Fibroblast of the aortic adventitia (primary cell): ENCODE measurements at regions not wholly inside any gene's neighbourhood (a gene's known extent, or its start where the extent isn't known, plus 50 kb on each side); places are given as distances from the start of the nearest gene placed in this dataset.

ENCODE experiments used
- DNase-seq: peaks from one replicate; pipeline ENCODE4 v3.0.0-alpha.2; 2010; ENCODE audit warnings: low read depth
- H3K4me3 ChIP-seq: 2 replicates; pipeline ENCODE4 v1.5.1; 2011; ENCODE audit warnings: low read depth, mild to moderate bottlenecking, control low read depth, low read length, moderate library complexity
- CTCF ChIP-seq: IDR thresholded peaks from 2 replicates; pipeline ENCODE4 v1.5.1; 2011; ENCODE audit warnings: mild to moderate bottlenecking, low read length, control low read depth, inconsistent platforms; ENCODE audit not compliant: insufficient read depth

DNA sequence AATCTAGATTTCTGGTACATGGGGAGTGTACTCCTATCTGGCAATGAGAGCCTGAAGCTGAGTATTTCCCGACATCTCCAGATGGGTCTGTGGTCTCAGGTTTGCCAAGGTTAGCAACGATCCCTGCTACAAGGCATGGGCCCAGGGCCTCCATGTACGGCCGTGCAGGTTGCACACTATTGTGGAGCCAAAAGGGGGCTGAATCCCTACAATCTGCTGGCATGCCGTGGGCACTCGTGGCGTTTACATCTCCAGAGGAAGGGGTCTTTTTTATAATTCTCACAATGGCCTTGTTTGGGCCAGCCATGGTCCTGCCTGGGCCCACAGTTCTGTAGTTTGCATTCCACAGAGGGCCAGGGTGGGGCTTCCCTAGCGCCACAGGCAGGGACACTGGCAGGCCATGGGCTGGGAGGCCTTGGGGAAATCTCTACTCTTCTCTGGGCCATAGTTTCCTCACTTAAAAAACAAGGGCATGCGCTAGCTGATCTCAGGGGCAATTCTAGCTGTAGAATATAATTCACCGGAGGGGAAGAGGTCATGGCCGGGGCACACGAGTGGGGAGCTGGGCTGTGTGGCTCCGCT, 68.9 kb upstream of the TLE3 start:
- DNase-seq, result no peak
- no peak overlapping the region for H3K4me3 ChIP-seq
- TF ChIP-seq CTCF, result no peak

GRCh38 chr15:70165716-70166284, 68.1 kb upstream of the TLE3 start:
- no peak for TF ChIP-seq CTCF
- H3K4me3 ChIP-seq, result no peak overlapping the region
- DNase-seq, result peak; percentile 53

GRCh38 chr15:70164910-70165715, 67.4 kb upstream of the TLE3 start:
- no peak overlapping the region for H3K4me3 ChIP-seq
- no peak for DNase-seq
- TF ChIP-seq CTCF, result no peak

GRCh38 chr15:70164156-70164900, 66.6 kb upstream of the TLE3 start:
- TF ChIP-seq CTCF, result no peak
- DNase-seq, result no peak
- H3K4me3 ChIP-seq, result no peak overlapping the region

GRCh38 chr15:70160803-70161565, 63.3 kb upstream of the TLE3 start:
- DNase-seq, result no peak
- TF ChIP-seq CTCF, result no peak
- no peak overlapping the region for H3K4me3 ChIP-seq

DNA sequence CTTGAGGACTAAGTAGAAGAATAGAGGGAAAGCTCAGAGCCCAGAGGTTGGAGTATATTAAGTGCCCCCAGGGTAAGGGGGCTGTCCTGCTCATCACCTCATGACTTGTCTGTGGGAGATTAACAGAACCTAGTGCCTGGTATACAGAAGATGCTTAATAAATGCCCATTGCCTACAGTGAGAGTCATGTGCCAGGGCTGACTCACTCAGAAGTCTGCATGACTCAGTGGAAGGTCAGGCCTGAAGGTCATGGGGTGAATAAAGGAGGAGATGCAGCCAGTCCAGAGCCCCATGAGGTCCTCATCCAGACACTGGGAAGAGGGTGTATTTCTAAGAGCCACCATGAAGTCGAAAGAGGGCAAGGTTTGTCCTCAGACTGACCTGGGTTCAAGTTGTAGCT, 62.5 kb upstream of the TLE3 start:
- no peak for DNase-seq
- TF ChIP-seq CTCF, result no peak
- H3K4me3 ChIP-seq, result no peak overlapping the region
